ENCODE measurements at regions not wholly inside any gene's neighbourhood (a gene's known extent, or its start where the extent isn't known, plus 50 kb on each side); places are given as distances from the start of the nearest gene placed in this dataset.

DNA sequence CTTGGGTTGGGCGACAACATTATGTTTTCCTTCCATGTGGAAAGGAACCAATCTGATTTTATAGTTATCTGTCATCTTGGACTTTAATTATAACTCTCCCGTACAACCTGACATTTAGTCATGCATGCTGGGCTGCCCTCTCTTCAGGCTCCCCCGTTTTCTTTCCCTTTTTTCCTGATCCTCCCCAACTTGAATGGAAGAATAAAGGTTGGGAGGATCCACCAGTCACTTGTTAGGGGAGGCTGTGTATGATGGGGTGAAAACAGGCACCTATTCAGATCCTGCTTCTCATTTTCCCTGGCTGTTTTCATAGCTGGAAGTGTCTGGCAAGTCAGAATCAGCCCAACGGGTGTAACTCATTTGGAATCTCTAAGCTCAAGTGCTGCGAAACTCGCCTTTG is 267.2 kb upstream of the SALL1 start:
- no peak for DNase-seq (ENCODE audit: low spot score, unreplicated experiment)
- H3K4me1 Mint-ChIP-seq (ENCODE audit: low read depth), result peaks cover 2% of the 10 kb centered on the region
- peaks cover 11% of the 10 kb centered on the region for H3K27me3 Mint-ChIP-seq
- no peaks in the 10 kb centered on the region for H3K36me3 Mint-ChIP-seq (ENCODE audit: insufficient read depth)
- no peak overlapping the region for H3K27ac Mint-ChIP-seq
- H3K9me3 Mint-ChIP-seq (ENCODE audit: low read depth), result no peaks in the 10 kb centered on the region
- TF ChIP-seq, protein P1, sequence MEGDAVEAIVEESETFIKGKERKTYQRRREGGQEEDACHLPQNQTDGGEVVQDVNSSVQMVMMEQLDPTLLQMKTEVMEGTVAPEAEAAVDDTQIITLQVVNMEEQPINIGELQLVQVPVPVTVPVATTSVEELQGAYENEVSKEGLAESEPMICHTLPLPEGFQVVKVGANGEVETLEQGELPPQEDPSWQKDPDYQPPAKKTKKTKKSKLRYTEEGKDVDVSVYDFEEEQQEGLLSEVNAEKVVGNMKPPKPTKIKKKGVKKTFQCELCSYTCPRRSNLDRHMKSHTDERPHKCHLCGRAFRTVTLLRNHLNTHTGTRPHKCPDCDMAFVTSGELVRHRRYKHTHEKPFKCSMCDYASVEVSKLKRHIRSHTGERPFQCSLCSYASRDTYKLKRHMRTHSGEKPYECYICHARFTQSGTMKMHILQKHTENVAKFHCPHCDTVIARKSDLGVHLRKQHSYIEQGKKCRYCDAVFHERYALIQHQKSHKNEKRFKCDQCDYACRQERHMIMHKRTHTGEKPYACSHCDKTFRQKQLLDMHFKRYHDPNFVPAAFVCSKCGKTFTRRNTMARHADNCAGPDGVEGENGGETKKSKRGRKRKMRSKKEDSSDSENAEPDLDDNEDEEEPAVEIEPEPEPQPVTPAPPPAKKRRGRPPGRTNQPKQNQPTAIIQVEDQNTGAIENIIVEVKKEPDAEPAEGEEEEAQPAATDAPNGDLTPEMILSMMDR (IDR thresholded peaks at IDR 0.05; ENCODE audit: unreplicated experiment), result no peak
- no peak overlapping the region for H3K4me3 Mint-ChIP-seq (ENCODE audit: low read depth)

DNA sequence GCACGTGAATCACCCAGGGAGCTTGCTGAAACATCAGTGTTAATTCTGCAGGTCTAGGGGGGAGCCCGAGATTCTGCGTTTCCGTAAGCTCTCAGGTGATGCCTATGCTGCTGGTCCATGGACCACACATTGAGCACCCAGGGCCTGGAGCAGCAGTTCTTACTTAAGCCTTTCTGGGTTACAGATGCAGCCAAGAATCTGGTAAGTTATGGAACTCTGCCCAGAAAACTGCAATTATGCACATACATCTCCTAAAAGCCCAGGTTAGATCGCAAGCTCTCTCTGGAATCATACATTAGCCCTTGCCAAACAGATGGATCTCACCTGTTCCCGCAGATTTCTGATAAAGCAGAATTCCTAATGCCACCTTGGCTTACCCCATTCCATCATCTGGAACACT is 265.9 kb upstream of the SALL1 start:
- no peak for DNase-seq (ENCODE audit: low spot score, unreplicated experiment)
- peaks cover 6% of the 10 kb centered on the region for H3K27me3 Mint-ChIP-seq
- H3K36me3 Mint-ChIP-seq (ENCODE audit: insufficient read depth), result no peaks in the 10 kb centered on the region
- TF ChIP-seq, protein P1 (IDR thresholded peaks at IDR 0.05; ENCODE audit: unreplicated experiment), result no peak
- peaks cover 2% of the 10 kb centered on the region for H3K4me1 Mint-ChIP-seq (ENCODE audit: low read depth)
- H3K9me3 Mint-ChIP-seq (ENCODE audit: low read depth), result no peaks in the 10 kb centered on the region
- H3K27ac Mint-ChIP-seq, result no peak overlapping the region
- no peak overlapping the region for H3K4me3 Mint-ChIP-seq (ENCODE audit: low read depth)

DNA sequence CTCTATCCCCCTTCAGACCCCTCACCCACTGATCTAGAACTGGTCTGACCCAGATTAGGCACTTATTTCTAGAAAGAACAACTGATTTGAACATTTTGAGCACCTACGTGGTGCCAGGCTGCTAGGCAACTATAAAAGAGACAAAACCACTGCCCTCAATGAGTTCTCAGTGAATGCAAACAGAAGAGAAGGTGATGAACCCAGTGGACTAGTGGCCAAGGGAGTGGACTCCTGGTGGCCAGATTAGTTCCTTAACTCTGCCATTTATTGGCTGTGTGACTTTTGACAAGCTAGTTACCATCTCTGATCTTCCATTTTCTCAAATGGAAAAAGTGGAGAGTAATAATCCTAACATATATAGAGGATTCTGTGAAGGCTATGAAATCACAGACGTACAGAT is 259.1 kb upstream of the SALL1 start:
- TF ChIP-seq, protein P1 (IDR thresholded peaks at IDR 0.05; ENCODE audit: unreplicated experiment), result no peak
- Mint-ChIP-seq H3K9me3 (ENCODE audit: low read depth) (no peaks in the 10 kb centered on the region), H3K36me3 (ENCODE audit: insufficient read depth) (no peaks in the 10 kb centered on the region), H3K27ac (no peak overlapping the region), H3K4me1 (ENCODE audit: low read depth) (peaks cover 9% of the 10 kb centered on the region), H3K4me3 (ENCODE audit: low read depth) (no peak overlapping the region), H3K27me3 (peaks cover 8% of the 10 kb centered on the region)
- no peak for DNase-seq (ENCODE audit: low spot score, unreplicated experiment)

DNA sequence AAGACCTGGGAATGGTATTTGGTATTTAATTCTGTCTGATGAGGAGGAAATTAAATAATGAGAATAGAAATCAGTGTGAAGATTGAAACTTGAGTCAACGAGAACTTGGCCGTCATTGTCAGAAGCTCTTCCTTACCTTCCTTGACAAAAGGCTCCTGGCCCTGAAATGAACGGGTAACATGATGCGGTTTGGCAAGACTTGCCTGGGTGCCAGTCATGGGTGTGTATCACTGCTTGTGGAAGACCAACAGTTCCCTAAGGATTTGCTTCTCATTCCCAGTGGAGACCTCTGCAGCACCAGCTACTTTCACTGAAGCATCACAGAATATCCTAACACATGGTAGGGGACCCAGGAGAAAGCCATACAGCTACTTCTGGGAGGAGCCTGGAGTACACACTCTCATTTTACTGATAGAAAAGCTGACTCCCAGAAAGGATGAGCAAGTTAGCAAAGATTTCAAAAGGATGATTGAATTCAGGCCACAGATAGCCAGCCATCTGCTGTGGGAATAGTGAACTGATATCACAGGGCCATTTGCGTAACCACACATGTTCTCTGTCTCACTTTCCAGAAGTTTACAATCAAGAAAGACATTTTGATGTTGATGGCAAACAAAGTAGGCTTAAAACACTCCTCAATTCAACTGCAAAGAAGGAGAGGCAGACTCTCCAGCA is 258.1 kb upstream of the SALL1 start:
- DNase-seq (ENCODE audit: low spot score, unreplicated experiment), result no peak
- Mint-ChIP-seq H3K4me1 (ENCODE audit: low read depth) (peaks cover 9% of the 10 kb centered on the region), H3K9me3 (ENCODE audit: low read depth) (no peaks in the 10 kb centered on the region), H3K27me3 (peaks cover 11% of the 10 kb centered on the region), H3K4me3 (ENCODE audit: low read depth) (no peak overlapping the region), H3K36me3 (ENCODE audit: insufficient read depth) (no peaks in the 10 kb centered on the region), H3K27ac (no peak overlapping the region)
- TF ChIP-seq, protein P1 (IDR thresholded peaks at IDR 0.05; ENCODE audit: unreplicated experiment), result no peak

DNA sequence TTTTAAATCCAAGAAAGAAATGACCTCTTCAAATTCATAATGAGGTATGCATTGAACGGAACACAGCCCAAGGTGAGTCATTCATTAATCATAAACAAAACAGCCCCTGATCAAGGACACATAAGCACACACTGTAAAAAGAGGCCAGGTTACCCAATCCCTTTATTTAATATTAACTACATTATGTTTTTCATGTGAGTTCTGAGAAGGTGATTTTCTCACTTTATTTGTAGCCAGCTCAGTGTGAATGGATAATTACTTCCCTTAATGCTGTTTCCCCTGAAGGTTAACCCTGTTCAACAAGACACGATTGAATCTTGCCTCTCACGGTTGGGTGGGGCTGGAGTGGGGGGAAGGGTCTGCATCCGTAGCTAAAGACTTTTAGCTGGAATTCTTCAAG is 257.3 kb upstream of the SALL1 start:
- Mint-ChIP-seq H3K9me3 (ENCODE audit: low read depth) (no peaks in the 10 kb centered on the region), H3K4me1 (ENCODE audit: low read depth) (peaks cover 9% of the 10 kb centered on the region), H3K27ac (no peak overlapping the region), H3K36me3 (ENCODE audit: insufficient read depth) (no peaks in the 10 kb centered on the region), H3K27me3 (peaks cover 16% of the 10 kb centered on the region), H3K4me3 (ENCODE audit: low read depth) (no peak overlapping the region)
- TF ChIP-seq, protein P1 (IDR thresholded peaks at IDR 0.05; ENCODE audit: unreplicated experiment), result no peak
- DNase-seq (ENCODE audit: low spot score, unreplicated experiment), result no peak
